Endothelial cell of umbilical vein (primary cell): ENCODE measurements at regions not wholly inside any gene's neighbourhood (a gene's known extent, or its start where the extent isn't known, plus 50 kb on each side); places are given as distances from the start of the nearest gene placed in this dataset.
"Not testable (repeated sequence)": the region's sequence is repeated elsewhere in the genome, so short reads cannot be mapped to it uniquely, and the experiment has no call there.

Experiments
- BruUV-seq: library from RNA; stranded (reverse); fragments of 400-500 nt; replicated peaks from 2 replicates; lab custom pipeline; 2021; lab: Mats Ljungman, UMichigan
- CTCF ChIA-PET: fragments of 300-600, 350-600 bp; sonication (Branson Sonifier 250); formaldehyde crosslinking; loops from one replicate; lab custom pipeline; 2021; ENCODE audit warnings: antibody characterized with exemption, inconsistent platforms; lab: Charles Lee
- POLR2A ChIA-PET: fragments of 300-600, 350-600 bp; sonication (Branson Sonifier 250); formaldehyde crosslinking; loops from one replicate; lab custom pipeline; 2021; ENCODE audit warnings: antibody characterized with exemption, inconsistent platforms; lab: Charles Lee
- DNase-seq: peaks from one replicate; pipeline ENCODE4 v3.0.0-alpha.2; 2011; ENCODE audit warnings: low read depth, low spot score
- FAIRE-seq: peaks from 2 replicates; lab custom pipeline; 2011; peaks lifted over from hg19 to GRCh38; lab: Jason Lieb, UNC
- H2AFZ ChIP-seq: 2 replicates; pipeline ENCODE4 v1.6.0; 2012; ENCODE audit warnings: low read depth, low read length, control low read depth, inconsistent platforms
- H3K27ac ChIP-seq: 2 replicates; pipeline ENCODE4 v1.5.1; 2011; ENCODE audit warnings: low read depth, mild to moderate bottlenecking, control low read depth, low read length, moderate library complexity; ENCODE audit not compliant: insufficient read depth
- H3K27me3 ChIP-seq, 2 experiments: 2 replicates each; pipeline versions ENCODE4 v1.6.0 to v1.6.1; 2011; ENCODE audit warnings: low read length in 2 of 2, mixed read lengths in 1 of 2; ENCODE audit not compliant: control insufficient read depth in 2 of 2, insufficient read depth in 2 of 2
- H3K36me3 ChIP-seq, 2 experiments: 2 replicates in 1 of 2; 3 replicates in 1 of 2; pipeline ENCODE4 v1.5.1; 2011; ENCODE audit warnings: low read length in 2 of 2, mild to moderate bottlenecking in 1 of 2, moderate library complexity in 1 of 2; ENCODE audit not compliant: control insufficient read depth in 2 of 2, insufficient read depth in 2 of 2; ENCODE audit errors: extremely low read depth in 1 of 2
- H3K4me1 ChIP-seq: 3 replicates; pipeline ENCODE4 v1.5.1; 2011; ENCODE audit warnings: mild to moderate bottlenecking, low read length; ENCODE audit not compliant: control insufficient read depth, insufficient read depth; ENCODE audit errors: extremely low read depth
- H3K4me2 ChIP-seq: 2 replicates; pipeline ENCODE4 v1.6.1; 2011; ENCODE audit warnings: low read length, control low read depth, mixed read lengths; ENCODE audit not compliant: insufficient read depth
- H3K4me3 ChIP-seq, 3 experiments: fragments of 200-600 bp in 1 of 3; sonication (generic), shearing (Covaris generic) in 1 of 3; replicated peaks in 1 of 3; 2 replicates each; pipeline ENCODE4 v1.5.1; 2011 to 2016; ENCODE audit warnings: control low read depth in 3 of 3, low read length in 3 of 3, mild to moderate bottlenecking in 2 of 3, inconsistent platforms in 1 of 3, low read depth in 1 of 3, moderate library complexity in 1 of 3; ENCODE audit not compliant: insufficient read depth in 1 of 3
- H3K79me2 ChIP-seq: 2 replicates; pipeline ENCODE4 v1.6.0; 2012; ENCODE audit warnings: low read length, inconsistent platforms; ENCODE audit not compliant: control insufficient read depth, insufficient read depth
- H3K9ac ChIP-seq: replicated peaks from 2 replicates; pipeline ENCODE3; 2011; ENCODE audit warnings: low read length, control low read depth; ENCODE audit not compliant: insufficient read depth; ENCODE audit errors: extremely low read depth
- H3K9me1 ChIP-seq: replicated peaks from 3 replicates; pipeline ENCODE4 v1.6.0; 2011; ENCODE audit warnings: mild to moderate bottlenecking, low read length; ENCODE audit not compliant: control insufficient read depth, insufficient read depth; ENCODE audit errors: extremely low read depth
- H3K9me3 ChIP-seq: replicated peaks from 2 replicates; pipeline ENCODE4 v1.5.1; 2012; ENCODE audit warnings: low read length, inconsistent platforms; ENCODE audit not compliant: control insufficient read depth, insufficient read depth
- H4K20me1 ChIP-seq: replicated peaks from 2 replicates; pipeline ENCODE3; 2011; ENCODE audit warnings: mild to moderate bottlenecking, low read length; ENCODE audit not compliant: control insufficient read depth, insufficient read depth; ENCODE audit errors: extremely low read depth
- EZH2 ChIP-seq: IDR thresholded peaks from 2 replicates; pipeline ENCODE4 v1.6.1; 2012; ENCODE audit warnings: borderline replicate concordance, low read depth, mild to moderate bottlenecking, moderate library complexity, low read length, inconsistent platforms; ENCODE audit not compliant: severe bottlenecking
- FOS ChIP-seq: IDR thresholded peaks from 2 replicates; pipeline ENCODE4 v1.6.1; 2011; ENCODE audit warnings: mild to moderate bottlenecking, low read length, moderate library complexity, borderline replicate concordance; ENCODE audit not compliant: insufficient read depth
- GATA2 ChIP-seq: IDR thresholded peaks from 2 replicates; pipeline ENCODE4 v1.7.0; 2011; ENCODE audit warnings: low read depth, mild to moderate bottlenecking, moderate library complexity, mixed read lengths, low read length; ENCODE audit not compliant: insufficient read length, insufficient read depth
- JUN ChIP-seq: IDR thresholded peaks from 2 replicates; pipeline ENCODE4 v1.6.1; 2011; ENCODE audit warnings: borderline replicate concordance, low read depth; ENCODE audit not compliant: insufficient read length, insufficient read depth
- MYC ChIP-seq: IDR thresholded peaks from one replicate; pipeline ENCODE4 v1.6.1; 2011; ENCODE audit warnings: mild to moderate bottlenecking, low read depth, low read length
- POLR2A ChIP-seq: IDR thresholded peaks from 2 replicates; pipeline ENCODE4 v1.6.1; 2012; ENCODE audit warnings: low read depth, mild to moderate bottlenecking, control low read depth, low read length
- POLR2AphosphoS5 ChIP-seq: IDR thresholded peaks from 2 replicates; pipeline ENCODE4 v1.6.1; 2012; ENCODE audit warnings: low read depth, mild to moderate bottlenecking, control low read depth, low read length, moderate library complexity; ENCODE audit not compliant: insufficient read depth
- dilution Hi-C: fragments of 300-500 bp; cut with MboI; formaldehyde crosslinking; loops from one replicate; pipeline ENCODE4 v1.15.0; 2019; ENCODE audit warnings: low sequenced_read_pairs; ENCODE audit not compliant: extremely low pct_ligation_motif_present
- intact Hi-C: fragments of 100-400 bp; cut with micrococcal nuclease; formaldehyde crosslinking; loops from one replicate; pipeline ENCODE4 v1.10.0; 2022
- TF ChIP-seq, protein P1 (sequence below): IDR thresholded peaks from 2 replicates; pipeline ENCODE4 v1.6.1; 2011; ENCODE audit not compliant: insufficient read depth, insufficient read length
- TF ChIP-seq, protein P2 (sequence below), 2 donors: IDR thresholded peaks; 1 replicate in 1 of 2; 2 replicates in 1 of 2; pipeline ENCODE4 v1.5.1; 2011; ENCODE audit warnings: low read length in 2 of 2, mild to moderate bottlenecking in 2 of 2, moderate library complexity in 2 of 2, control low read depth in 1 of 2, inconsistent platforms in 1 of 2, low read depth in 1 of 2; ENCODE audit not compliant: insufficient read depth in 1 of 2; ENCODE audit errors: extremely low read depth in 1 of 2

DNA sequence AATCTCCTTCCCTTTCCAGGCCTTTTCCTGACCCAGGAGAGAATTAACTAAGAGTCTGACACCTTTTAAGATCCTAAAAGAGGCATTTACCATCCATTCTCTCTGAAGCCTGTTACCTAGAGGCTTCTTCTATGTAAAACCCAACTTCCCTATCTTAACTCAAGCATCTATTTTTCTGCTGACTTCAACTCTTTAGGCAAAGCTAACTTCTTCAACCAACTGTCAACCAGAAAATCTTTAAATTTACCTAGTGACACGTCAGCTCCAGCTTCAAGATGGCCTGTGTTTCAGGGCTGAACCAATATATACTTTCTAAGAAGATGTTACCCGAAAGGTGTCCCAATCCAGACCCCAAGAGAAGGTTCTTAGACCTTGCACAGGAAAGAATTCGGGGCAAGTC, 492.3 kb upstream of the AUTS2 start:
- peaks cover 2% of the 10 kb centered on the region for H3K9me3 ChIP-seq
- BruUV-seq: no TSS peak
- dilution Hi-C loops: no loop called here
- DNase-seq (no peak), FAIRE-seq (no peak)
- TF ChIP-seq, protein P1, sequence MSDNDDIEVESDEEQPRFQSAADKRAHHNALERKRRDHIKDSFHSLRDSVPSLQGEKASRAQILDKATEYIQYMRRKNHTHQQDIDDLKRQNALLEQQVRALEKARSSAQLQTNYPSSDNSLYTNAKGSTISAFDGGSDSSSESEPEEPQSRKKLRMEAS: no peak
- TF ChIP-seq MYC (no peak), GATA2 (no peak), EZH2 (no peak), POLR2AphosphoS5 (no peak), JUN (no peak), POLR2A (no peak), FOS (no peak)
- TF ChIP-seq, protein P2, sequence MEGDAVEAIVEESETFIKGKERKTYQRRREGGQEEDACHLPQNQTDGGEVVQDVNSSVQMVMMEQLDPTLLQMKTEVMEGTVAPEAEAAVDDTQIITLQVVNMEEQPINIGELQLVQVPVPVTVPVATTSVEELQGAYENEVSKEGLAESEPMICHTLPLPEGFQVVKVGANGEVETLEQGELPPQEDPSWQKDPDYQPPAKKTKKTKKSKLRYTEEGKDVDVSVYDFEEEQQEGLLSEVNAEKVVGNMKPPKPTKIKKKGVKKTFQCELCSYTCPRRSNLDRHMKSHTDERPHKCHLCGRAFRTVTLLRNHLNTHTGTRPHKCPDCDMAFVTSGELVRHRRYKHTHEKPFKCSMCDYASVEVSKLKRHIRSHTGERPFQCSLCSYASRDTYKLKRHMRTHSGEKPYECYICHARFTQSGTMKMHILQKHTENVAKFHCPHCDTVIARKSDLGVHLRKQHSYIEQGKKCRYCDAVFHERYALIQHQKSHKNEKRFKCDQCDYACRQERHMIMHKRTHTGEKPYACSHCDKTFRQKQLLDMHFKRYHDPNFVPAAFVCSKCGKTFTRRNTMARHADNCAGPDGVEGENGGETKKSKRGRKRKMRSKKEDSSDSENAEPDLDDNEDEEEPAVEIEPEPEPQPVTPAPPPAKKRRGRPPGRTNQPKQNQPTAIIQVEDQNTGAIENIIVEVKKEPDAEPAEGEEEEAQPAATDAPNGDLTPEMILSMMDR (IDR thresholded peaks at IDR 0.05; ENCODE audit: extremely low read depth in 1 of 2, insufficient read depth in 1 of 2, low read depth in 1 of 2, low read length in 2 of 2): no peak
- ChIA-PET POLR2A (interaction anchor here (0.6 kb wide), 1 partner anchor 18 kb away, joined by 3 read pairs; no protein-coding TSS in a partner anchor), CTCF (no interaction called here)
- no peaks in the 10 kb centered on the region for H3K79me2 ChIP-seq
- no peak overlapping the region for H3K4me3 ChIP-seq
- no peaks in the 10 kb centered on the region for H3K36me3 ChIP-seq
- no peak overlapping the region for H3K4me2 ChIP-seq
- H3K27me3 ChIP-seq: no peaks in the 10 kb centered on the region
- H3K4me1 ChIP-seq: no peaks in the 10 kb centered on the region
- no peak overlapping the region for H3K27ac ChIP-seq
- H3K9me1 ChIP-seq: no peaks in the 10 kb centered on the region
- intact Hi-C loops: no loop called here
- H3K9ac ChIP-seq: no peak overlapping the region
- H2AFZ ChIP-seq: no peak overlapping the region
- H4K20me1 ChIP-seq: no peaks in the 10 kb centered on the region

DNA sequence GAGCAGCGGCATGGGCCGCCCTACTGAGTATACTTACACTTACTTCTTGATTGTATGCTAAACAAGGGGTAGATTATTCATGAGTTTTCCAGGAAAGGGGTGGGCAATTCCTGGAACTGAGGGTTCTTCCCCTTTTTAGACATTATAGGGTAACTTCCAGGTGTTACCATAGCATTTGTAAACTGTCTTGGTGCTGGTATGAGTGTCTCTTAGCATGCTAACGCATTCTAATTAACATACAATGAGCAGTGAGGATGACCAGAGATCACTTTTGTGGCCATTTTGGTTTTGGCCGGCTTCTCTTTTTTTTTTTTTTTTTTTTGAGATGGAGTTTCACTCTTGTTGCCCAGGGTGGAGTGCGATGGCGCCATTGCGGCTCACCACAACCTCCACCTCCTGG, 491.8 kb upstream of the AUTS2 start:
- H3K4me1 ChIP-seq, H3K4me2 ChIP-seq, H3K36me3 ChIP-seq, H3K27ac ChIP-seq, H3K9ac ChIP-seq, H2AFZ ChIP-seq, H3K79me2 ChIP-seq, BruUV-seq, H3K4me3 ChIP-seq, H3K9me3 ChIP-seq, H3K9me1 ChIP-seq, FAIRE-seq, H3K27me3 ChIP-seq, POLR2A ChIA-PET, dilution Hi-C loops, intact Hi-C loops, DNase-seq, H4K20me1 ChIP-seq, CTCF ChIA-PET: not testable (repeated sequence)

DNA sequence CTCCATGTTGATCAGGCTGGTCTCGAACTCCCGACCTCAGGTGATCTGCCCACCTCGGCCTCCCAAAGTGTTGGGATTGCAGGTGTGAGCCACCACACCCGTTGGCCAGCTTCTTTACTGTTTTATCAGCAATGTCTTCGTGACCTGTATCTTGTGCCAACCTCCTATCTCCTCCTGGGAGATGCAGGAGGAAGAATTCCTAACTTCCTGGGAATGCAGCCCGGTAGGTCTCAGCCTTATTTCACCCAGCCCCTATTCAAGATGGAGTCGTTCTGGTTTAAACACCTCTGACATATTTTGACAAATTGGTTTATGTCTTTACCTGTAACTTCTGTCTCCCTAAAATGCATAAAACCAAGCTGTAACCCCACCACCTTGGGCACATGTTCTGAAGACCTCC, 491.3 kb upstream of the AUTS2 start:
- H3K9me1 ChIP-seq, BruUV-seq, H3K4me1 ChIP-seq, DNase-seq, H3K36me3 ChIP-seq, H4K20me1 ChIP-seq, H3K4me3 ChIP-seq, H3K9me3 ChIP-seq, H3K79me2 ChIP-seq, H3K4me2 ChIP-seq, H3K27ac ChIP-seq, H3K27me3 ChIP-seq, POLR2A ChIA-PET, dilution Hi-C loops, intact Hi-C loops, H2AFZ ChIP-seq, FAIRE-seq, H3K9ac ChIP-seq, CTCF ChIA-PET: not testable (repeated sequence)
